ENCODE measurements at regions not wholly inside any gene's neighbourhood (a gene's known extent, or its start where the extent isn't known, plus 50 kb on each side); places are given as distances from the start of the nearest gene placed in this dataset.
A peak's percentile ranks its signal among the peaks of the same experiment; 100 is the strongest.
"Not testable (repeated sequence)": the region's sequence is repeated elsewhere in the genome, so short reads cannot be mapped to it uniquely, and the experiment has no call there.

DNA sequence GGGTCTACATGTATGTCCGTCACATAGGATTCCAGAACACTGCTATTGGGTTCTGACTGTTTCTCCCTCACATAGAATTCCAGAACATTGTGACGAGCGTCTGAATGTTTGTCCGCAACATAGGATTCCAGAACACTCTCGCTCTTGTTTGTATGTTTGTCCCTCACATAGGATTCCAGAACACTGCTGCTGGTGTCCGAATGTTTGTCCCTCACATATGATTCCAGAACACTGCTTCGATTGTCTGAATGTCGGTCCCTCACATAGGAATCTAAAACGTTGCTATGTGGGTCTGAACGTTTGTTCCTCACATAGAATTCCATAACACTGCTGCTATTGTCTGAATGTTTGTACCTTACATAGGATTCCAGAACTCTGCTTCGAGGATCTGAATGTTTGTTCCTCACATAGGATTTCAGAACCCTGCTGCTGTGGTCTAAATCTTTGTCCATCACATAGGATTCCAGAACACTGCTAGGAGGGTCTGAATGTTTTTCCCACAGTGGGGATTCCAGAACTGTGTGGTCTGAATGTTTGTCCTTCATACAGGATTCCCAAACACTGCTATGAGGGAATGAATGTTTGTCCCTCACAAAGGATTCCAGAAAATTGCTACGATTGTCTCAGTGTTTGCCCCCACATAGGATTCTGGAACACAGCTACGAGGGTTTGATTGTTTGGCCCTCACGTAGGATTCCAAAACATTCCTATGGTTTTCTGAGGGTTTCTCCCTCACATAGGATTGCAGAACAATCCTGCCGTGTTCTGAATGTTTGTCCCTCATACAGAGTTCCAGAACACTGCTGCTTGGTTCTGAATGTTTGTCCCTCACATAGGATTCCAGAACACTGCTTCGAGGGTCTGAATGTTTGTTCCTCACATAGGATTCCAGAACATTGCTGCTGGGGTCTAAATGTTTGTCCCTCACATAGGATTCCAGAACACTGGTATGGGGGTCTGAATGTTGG, 220.5 kb downstream of the FOXD4L6 start:
- Histone ChIP-seq H3K4me3 (no peak overlapping the region), H3K27me3 (no peaks in the 10 kb centered on the region), H3K36me3 (peaks cover 0 to 24% (median 8%) of the 10 kb centered on the region in 3 donors), H3K27ac (no peak overlapping the region), H3K4me1 (no peaks in the 10 kb centered on the region), H3K9me3 (peaks cover 53 to 100% (median 99%) of the 10 kb centered on the region in 3 donors)
- DNase-seq = no peak
- intact Hi-C loops (cut with DNase I; ENCODE audit: low total_unique reads) = no loop called here
- TF ChIP-seq, protein P1, sequence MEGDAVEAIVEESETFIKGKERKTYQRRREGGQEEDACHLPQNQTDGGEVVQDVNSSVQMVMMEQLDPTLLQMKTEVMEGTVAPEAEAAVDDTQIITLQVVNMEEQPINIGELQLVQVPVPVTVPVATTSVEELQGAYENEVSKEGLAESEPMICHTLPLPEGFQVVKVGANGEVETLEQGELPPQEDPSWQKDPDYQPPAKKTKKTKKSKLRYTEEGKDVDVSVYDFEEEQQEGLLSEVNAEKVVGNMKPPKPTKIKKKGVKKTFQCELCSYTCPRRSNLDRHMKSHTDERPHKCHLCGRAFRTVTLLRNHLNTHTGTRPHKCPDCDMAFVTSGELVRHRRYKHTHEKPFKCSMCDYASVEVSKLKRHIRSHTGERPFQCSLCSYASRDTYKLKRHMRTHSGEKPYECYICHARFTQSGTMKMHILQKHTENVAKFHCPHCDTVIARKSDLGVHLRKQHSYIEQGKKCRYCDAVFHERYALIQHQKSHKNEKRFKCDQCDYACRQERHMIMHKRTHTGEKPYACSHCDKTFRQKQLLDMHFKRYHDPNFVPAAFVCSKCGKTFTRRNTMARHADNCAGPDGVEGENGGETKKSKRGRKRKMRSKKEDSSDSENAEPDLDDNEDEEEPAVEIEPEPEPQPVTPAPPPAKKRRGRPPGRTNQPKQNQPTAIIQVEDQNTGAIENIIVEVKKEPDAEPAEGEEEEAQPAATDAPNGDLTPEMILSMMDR (IDR thresholded peaks at IDR 0.05) = no peak

DNA sequence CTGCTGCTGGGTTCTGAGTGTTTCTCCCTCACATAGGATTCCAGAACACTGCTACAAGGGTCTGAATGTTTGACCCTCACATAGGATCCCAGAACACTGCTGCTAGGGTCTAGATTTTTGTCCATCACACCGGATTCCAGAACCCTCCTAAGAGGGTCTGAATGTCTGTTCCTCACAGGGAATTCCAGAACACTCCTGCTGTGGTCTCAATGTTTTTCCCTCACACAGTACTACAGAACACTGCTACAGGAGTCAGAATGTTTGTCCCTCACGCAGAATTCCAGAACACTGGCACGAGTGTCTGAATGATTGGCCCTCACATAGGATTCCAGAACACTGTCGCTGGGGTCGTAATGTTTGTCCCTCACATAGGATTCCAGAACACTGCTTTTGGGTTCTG, 221.6 kb downstream of the FOXD4L6 start:
- Histone ChIP-seq H3K9me3 (peaks cover 53 to 100% (median 95%) of the 10 kb centered on the region in 3 donors), H3K36me3 (peaks cover 0 to 14% (median 8%) of the 10 kb centered on the region in 3 donors)
- H3K4me3 ChIP-seq; intact Hi-C loops (cut with DNase I; ENCODE audit: low total_unique reads); H3K4me1 ChIP-seq; DNase-seq; H3K27me3 ChIP-seq; H3K27ac ChIP-seq: not testable (repeated sequence)

DNA sequence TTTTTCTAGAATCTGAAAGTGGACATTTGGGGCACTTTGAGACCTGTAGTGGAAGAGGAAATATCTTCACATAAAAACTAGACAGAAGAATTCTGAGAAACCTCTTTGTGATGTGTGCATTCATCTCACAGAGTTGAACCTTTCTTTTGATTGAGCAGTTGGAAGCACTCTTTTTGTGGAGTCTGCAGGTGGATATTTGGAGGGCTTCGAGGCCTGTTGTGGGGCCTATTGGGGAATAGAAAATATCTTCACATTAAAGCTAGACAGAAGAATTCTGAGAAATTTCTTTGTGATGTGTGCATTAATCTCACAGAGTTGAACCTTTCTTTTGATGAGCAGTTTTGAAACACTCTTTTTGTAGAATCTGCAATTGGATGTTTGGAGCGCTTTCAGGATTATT, 236.2 kb downstream of the FOXD4L6 start:
- DNase-seq, H3K27me3 ChIP-seq: not testable (repeated sequence)

DNA sequence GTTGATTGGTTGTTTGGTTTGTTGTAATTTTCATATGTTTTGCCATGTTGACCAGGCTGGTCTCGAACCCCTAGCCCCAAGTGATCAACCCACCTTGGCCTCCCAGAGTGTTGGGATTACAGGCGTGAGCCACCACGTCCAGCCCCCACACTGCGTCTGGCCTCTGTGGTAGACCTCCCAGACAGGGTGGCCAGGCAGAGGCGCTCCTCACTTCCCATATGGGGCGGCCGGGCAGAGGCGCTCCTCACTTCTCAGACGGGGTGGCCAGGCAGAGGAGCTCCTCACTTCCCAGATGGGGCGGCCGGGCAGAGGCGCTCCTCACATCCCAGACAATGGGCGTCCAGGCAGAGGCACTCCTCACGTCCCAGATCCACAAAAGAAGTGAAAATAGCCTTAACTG, 242.6 kb downstream of the FOXD4L6 start:
- DNase-seq, H3K27ac ChIP-seq: not testable (repeated sequence)

More for the DNA sequence above, 236.2 kb downstream of the FOXD4L6 start:
- Histone ChIP-seq H3K36me3 (peaks cover 0 to 56% (median 6%) of the 10 kb centered on the region in 3 donors), H3K9me3 (peaks cover 27 to 100% (median 98%) of the 10 kb centered on the region in 3 donors)
- H3K4me3 ChIP-seq; intact Hi-C loops (cut with DNase I; ENCODE audit: low total_unique reads); H3K4me1 ChIP-seq; H3K27ac ChIP-seq: not testable (repeated sequence)

DNA sequence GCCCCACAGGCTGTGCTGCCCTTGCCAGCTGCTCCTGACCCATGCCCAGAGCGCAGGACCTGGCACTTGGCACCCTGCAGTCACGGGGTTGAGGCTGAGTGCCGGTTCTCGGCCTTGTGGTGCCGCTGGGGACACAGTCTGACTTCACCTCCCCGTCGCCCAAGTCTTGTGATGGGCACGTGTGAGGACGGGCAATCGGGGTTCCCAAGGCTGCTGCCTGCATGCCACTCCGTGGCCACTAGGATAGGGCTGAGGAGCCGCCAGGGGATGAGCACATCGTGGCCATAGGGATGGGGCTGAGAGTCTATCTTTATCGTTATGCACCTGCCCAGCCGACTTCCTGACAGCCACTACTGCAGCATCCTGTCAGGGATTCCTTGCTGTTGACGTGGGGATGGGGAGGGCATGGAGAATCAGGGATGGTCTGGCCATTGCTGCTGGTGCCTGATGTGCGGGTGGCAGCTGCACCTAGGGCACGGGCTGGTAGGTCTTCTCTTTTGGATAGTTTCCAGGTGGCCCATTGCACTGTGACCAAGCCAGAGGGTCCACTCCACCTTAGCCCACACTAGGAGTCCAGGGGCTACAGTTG, 243.5 kb downstream of the FOXD4L6 start:
- intact Hi-C loops (cut with DNase I; ENCODE audit: low total_unique reads) = not testable (repeated sequence)
- peaks cover 24 to 100% (median 98%) of the 10 kb centered on the region in 3 donors for H3K9me3 ChIP-seq

More for the DNA sequence above, 242.6 kb downstream of the FOXD4L6 start:
- H3K4me3 ChIP-seq; H3K4me1 ChIP-seq; intact Hi-C loops (cut with DNase I; ENCODE audit: low total_unique reads); H3K27me3 ChIP-seq: not testable (repeated sequence)
- Histone ChIP-seq H3K9me3 (peaks cover 26 to 100% (median 98%) of the 10 kb centered on the region in 3 donors), H3K36me3 (peaks cover 0 to 17% (median 0%) of the 10 kb centered on the region in 3 donors)

DNA sequence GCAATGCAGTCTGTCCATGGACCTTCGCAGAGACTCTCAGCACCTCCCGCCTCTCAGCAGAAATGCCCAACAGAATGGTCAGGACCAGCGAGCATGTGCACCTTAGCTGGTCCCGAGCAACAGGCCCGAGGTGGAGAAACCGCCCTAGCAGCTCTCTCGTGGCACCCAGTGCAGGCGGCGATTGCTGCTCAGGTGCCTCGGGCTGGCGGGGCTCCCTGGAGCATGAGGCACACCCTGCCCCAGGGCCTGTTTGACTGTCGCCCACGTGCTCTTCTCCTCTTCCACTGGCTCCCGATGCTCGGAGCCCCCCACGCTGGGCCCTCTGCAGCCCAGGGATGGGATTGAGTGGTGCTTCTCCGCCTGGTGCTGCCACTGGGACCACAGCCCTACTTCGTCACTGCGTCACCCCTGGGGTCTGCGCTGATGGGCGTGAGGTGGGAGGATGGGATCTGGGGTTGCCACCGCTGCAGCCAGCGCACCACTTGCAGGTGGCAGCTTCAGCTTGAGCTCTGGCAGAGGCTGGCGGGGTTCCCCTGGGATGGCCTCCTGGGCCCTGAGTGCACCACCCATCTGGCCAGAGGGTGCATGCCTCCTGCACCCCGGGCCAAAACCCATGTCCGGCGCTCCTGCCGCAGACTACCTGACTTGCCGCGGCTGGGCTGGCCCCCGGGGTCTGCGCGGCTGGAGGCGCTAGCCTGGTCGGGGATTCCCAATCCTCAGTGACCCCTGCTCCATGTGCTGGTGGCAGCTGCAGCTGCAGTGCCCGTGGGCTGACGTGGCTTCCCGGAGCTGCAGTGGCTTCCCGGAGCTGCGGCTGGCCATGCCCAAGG, 244.2 kb downstream of the FOXD4L6 start:
- TF ChIP-seq, protein P1 (IDR thresholded peaks at IDR 0.05) = no peak
- intact Hi-C loops (cut with DNase I; ENCODE audit: low total_unique reads) = no loop called here
- Histone ChIP-seq H3K4me3 (no peak overlapping the region), H3K27me3 (no peaks in the 10 kb centered on the region), H3K9me3 (peaks cover 20 to 100% (median 98%) of the 10 kb centered on the region in 3 donors), H3K36me3 (peaks cover 0 to 6% (median 0%) of the 10 kb centered on the region in 3 donors), H3K27ac (no peak overlapping the region), H3K4me1 (no peaks in the 10 kb centered on the region)
- no peak for DNase-seq

More for the DNA sequence above, 243.5 kb downstream of the FOXD4L6 start:
- H3K27ac ChIP-seq, H3K27me3 ChIP-seq, H3K4me1 ChIP-seq, DNase-seq, H3K4me3 ChIP-seq: not testable (repeated sequence)
- peaks cover 0 to 13% (median 0%) of the 10 kb centered on the region in 3 donors for H3K36me3 ChIP-seq

DNA sequence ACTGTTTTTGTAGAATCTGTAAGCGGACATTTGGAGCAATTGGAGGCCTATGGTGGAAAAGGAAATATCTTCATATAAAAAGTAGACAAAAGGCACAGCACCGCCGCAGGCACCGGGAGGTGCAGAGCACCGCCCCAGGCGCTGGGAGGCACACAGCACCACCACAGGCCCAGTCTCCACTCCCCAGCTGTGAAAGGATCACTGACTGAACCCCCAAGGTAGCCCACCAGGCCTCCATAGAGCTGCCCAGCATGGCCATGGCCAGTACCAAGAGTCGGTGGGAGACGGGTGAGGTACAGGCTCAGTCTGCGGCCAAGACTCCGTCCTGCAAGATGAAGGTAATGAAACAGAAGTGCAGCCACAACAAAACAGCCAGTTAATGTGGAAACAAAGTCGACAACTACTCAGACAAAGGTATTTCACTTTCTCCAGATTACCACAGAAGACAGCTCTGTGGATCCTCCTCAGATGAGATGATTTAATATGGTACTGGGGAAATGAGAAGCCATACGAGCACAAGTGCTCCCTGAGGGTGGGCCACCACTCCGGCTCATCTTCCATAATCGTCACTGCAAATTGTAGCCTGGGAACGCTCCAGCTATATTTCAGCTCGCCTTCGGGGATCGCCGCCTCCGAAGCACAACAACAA, 244.9 kb downstream of the FOXD4L6 start:
- intact Hi-C loops (cut with DNase I; ENCODE audit: low total_unique reads) = not testable (repeated sequence)

DNA sequence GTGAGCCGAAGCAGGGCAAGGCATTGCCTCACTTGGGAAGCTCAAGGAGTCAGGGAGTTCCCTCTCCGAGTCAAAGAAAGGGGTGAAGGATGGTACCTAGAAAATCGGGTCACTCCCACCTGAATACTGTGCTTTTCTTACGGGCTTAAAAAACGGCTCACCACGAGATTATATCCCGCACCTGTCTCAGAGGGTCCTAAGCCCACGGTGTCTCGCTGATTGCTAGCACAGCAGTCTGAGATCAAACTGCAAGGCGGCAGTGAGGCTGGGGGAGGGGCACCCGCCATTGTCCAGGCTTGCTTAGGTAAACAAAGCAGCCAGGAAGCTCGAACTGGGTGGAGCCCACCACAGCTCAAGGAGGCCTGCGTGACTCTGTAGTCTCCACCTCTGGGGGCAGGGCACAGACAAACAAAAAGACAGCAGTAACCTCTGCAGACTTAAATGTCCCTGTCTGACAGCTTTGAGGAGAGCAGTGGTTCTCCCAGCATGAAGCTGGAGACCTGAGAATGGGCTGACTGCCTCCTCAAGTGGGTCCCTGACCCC, 254.7 kb downstream of the FOXD4L6 start:
- peaks cover 0 to 22% (median 0%) of the 10 kb centered on the region in 3 donors for H3K36me3 ChIP-seq
- H3K27ac ChIP-seq; H3K27me3 ChIP-seq; H3K4me3 ChIP-seq; intact Hi-C loops (cut with DNase I; ENCODE audit: low total_unique reads); H3K4me1 ChIP-seq: not testable (repeated sequence)
- peak in 1 of 2 donors; percentile 33 for DNase-seq
- peaks cover 14 to 71% (median 65%) of the 10 kb centered on the region in 3 donors for H3K9me3 ChIP-seq

More for the DNA sequence above, 244.9 kb downstream of the FOXD4L6 start:
- not testable (repeated sequence) for H3K27ac ChIP-seq, H3K4me1 ChIP-seq, DNase-seq, H3K4me3 ChIP-seq, H3K27me3 ChIP-seq, H3K36me3 ChIP-seq
- H3K9me3 ChIP-seq = peaks cover 20 to 93% (median 91%) of the 10 kb centered on the region in 3 donors

DNA sequence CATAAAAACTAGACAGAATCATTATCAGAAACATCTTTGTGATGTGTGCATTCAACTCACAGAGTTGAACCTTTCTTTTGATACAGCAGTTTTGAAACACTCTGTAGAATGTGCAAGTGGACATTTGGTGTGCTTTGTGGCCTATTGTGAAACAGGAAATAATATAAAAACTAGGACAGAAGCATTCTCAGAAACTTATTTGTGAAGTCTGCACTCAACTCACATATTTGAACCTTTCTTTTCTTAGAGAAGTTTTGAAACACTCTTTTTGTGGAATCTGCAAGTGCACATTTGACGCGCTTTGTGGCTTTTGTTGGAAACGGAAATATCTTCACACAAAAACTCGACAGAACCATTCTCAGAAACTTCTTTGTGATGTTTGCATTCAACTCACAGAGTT, 260.0 kb downstream of the FOXD4L6 start:
- DNase-seq; H3K4me1 ChIP-seq; H3K4me3 ChIP-seq; H3K27ac ChIP-seq; H3K27me3 ChIP-seq; intact Hi-C loops (cut with DNase I; ENCODE audit: low total_unique reads): not testable (repeated sequence)
- peaks cover 13 to 63% (median 60%) of the 10 kb centered on the region in 3 donors for H3K9me3 ChIP-seq
- H3K36me3 ChIP-seq = peaks cover 0 to 31% (median 0%) of the 10 kb centered on the region in 3 donors
